GM23338 (cell line): ENCODE measurements at regions not wholly inside any gene's neighbourhood (a gene's known extent, or its start where the extent isn't known, plus 50 kb on each side); places are given as distances from the start of the nearest gene placed in this dataset.

Experiments
- CTCF ChIP-seq, 2 experiments: fragments of 200-600 bp in 1 of 2; sonication (generic) in 1 of 2; conservative IDR thresholded peaks; 2 replicates each; pipeline versions ENCODE4 v1.5.1 to v1.6.1; 2016 to 2017; ENCODE audit warnings: antibody characterized with exemption in 2 of 2, low read depth in 2 of 2, mild to moderate bottlenecking in 2 of 2, moderate library complexity in 1 of 2
- POLR2AphosphoS5 ChIP-seq: IDR thresholded peaks from 2 replicates; pipeline ENCODE4 v1.6.1; 2016; ENCODE audit warnings: antibody characterized with exemption, low read depth

- TF ChIP-seq CTCF (conservative IDR thresholded peaks at IDR 0.05; ENCODE audit: low read depth in 2 of 2): no peak
- TF ChIP-seq POLR2AphosphoS5: no peak
These were observed 423.0 kb downstream of the IRS2 start for GRCh38 chr13:109363431-109363830.
